HCT116 (cell line): ENCODE measurements at regions not wholly inside any gene's neighbourhood (a gene's known extent, or its start where the extent isn't known, plus 50 kb on each side); places are given as distances from the start of the nearest gene placed in this dataset.

Experiments
- ATAC-seq: fragments of 200-7000 bp; cut with Tn5 transposase; 2 replicates; pipeline ENCODE4 v1.9.1; 2020; ENCODE audit warnings: mild to moderate bottlenecking, moderate library complexity
- BruUV-seq: library from RNA; stranded (reverse); fragments of 400-500 nt; replicated peaks from 2 replicates; lab custom pipeline; 2021; lab: Mats Ljungman, UMichigan
- CTCF ChIA-PET: fragments of 300-600 bp; sonication (Branson Sonifier 250); formaldehyde crosslinking; loops from one replicate; lab custom pipeline; 2021; ENCODE audit warnings: antibody characterized with exemption; lab: Charles Lee
- POLR2A ChIA-PET: fragments of 300-600, 350-600 bp; sonication (Branson Sonifier 250); formaldehyde crosslinking; loops from one replicate; lab custom pipeline; 2021; ENCODE audit warnings: antibody characterized with exemption; lab: Charles Lee
- RAD21 ChIA-PET, 2 experiments: fragments of 300-600 bp; sonication (Branson Sonifier 250); formaldehyde crosslinking; loops; one replicate each; lab custom pipeline; 2023; ENCODE audit warnings: low total read pairs in 2 of 2; ENCODE audit not compliant: uncharacterized antibody in 2 of 2, unreplicated experiment in 2 of 2, low non-redundant PET in 1 of 2; lab: Charles Lee
- DNase-seq: peaks from one replicate; pipeline ENCODE4 v3.0.0-alpha.2; 2010; ENCODE audit warnings: low read depth, low spot score
- H2AFZ ChIP-seq: fragments of 200-600 bp; shearing (Covaris generic), sonication (generic); 2 replicates; pipeline ENCODE4 v1.6.1; 2017; ENCODE audit warnings: low read depth, mixed run types, mixed read lengths, antibody characterized with exemption, low read length; ENCODE audit not compliant: poor library complexity, severe bottlenecking
- H3K27ac ChIP-seq: 2 replicates; pipeline ENCODE4 v1.5.1; 2012; ENCODE audit warnings: low read depth, low read length
- H3K27me3 ChIP-seq: fragments of 200-600 bp; sonication (generic); 2 replicates; pipeline ENCODE4 v1.6.1; 2016; ENCODE audit warnings: mixed run types, low read length, mixed read lengths; ENCODE audit not compliant: insufficient read depth
- H3K36me3 ChIP-seq, 2 experiments: fragments of 200-500 bp in 1 of 2; fragments of 200-600 bp in 1 of 2; sonication (Bioruptor generic) in 1 of 2; sonication (generic) in 1 of 2; 2 replicates each; pipeline versions ENCODE4 v1.5.1 to v1.6.1; 2014 to 2016; ENCODE audit warnings: low read length in 2 of 2, inconsistent platforms in 1 of 2, mixed read lengths in 1 of 2, mixed run types in 1 of 2; ENCODE audit not compliant: insufficient read depth in 2 of 2, control insufficient read depth in 1 of 2
- H3K4me1 ChIP-seq, 2 experiments: fragments of 200-600 bp in 1 of 2; sonication (generic) in 1 of 2; 2 replicates each; pipeline versions ENCODE4 v1.5.1 to v1.6.1; 2012 to 2017; ENCODE audit warnings: low read length in 2 of 2, inconsistent platforms in 1 of 2, mild to moderate bottlenecking in 1 of 2, mixed read lengths in 1 of 2, mixed run types in 1 of 2, moderate library complexity in 1 of 2; ENCODE audit not compliant: insufficient read depth in 2 of 2, control insufficient read depth in 1 of 2
- H3K4me2 ChIP-seq: fragments of 200-600 bp; sonication (generic); 2 replicates; pipeline ENCODE4 v1.6.1; 2017; ENCODE audit warnings: mixed run types, low read length, mixed read lengths
- H3K4me3 ChIP-seq, 2 experiments: fragments of 200-600 bp in 1 of 2; sonication (generic) in 1 of 2; replicated peaks in 1 of 2; 2 replicates each; pipeline ENCODE4 v1.5.1; 2011 to 2016; ENCODE audit warnings: low read length in 2 of 2, control low read depth in 1 of 2, low read depth in 1 of 2, mild to moderate bottlenecking in 1 of 2, mixed read lengths in 1 of 2, mixed run types in 1 of 2
- H3K79me2 ChIP-seq: fragments of 200-600 bp; sonication (generic); 2 replicates; pipeline ENCODE4 v1.6.1; 2017; ENCODE audit warnings: mild to moderate bottlenecking, mixed run types, low read length, moderate library complexity, mixed read lengths; ENCODE audit not compliant: insufficient read depth
- H3K9ac ChIP-seq: fragments of 200-600 bp; sonication (generic); 2 replicates; pipeline ENCODE4 v1.6.1; 2016; ENCODE audit warnings: low read length, mixed read lengths
- H3K9me2 ChIP-seq: fragments of 200-600 bp; sonication (generic), shearing (Covaris generic); 2 replicates; pipeline ENCODE4 v1.6.1; 2017; ENCODE audit warnings: mixed run types, mild to moderate bottlenecking, moderate library complexity; ENCODE audit not compliant: insufficient read depth
- H3K9me3 ChIP-seq, 2 experiments: fragments of 200-500 bp in 1 of 2; fragments of 200-600 bp in 1 of 2; sonication (Bioruptor generic) in 1 of 2; sonication (generic) in 1 of 2; 2 replicates each; pipeline ENCODE4 v1.6.1; 2014 to 2017; ENCODE audit warnings: low read length in 2 of 2, mixed read lengths in 2 of 2, inconsistent platforms in 1 of 2, low read depth in 1 of 2, mild to moderate bottlenecking in 1 of 2, mixed run types in 1 of 2, moderate library complexity in 1 of 2; ENCODE audit not compliant: control insufficient read depth in 1 of 2, insufficient read depth in 1 of 2
- H4K20me1 ChIP-seq: fragments of 200-600 bp; sonication (generic), shearing (Covaris generic); 2 replicates; pipeline ENCODE4 v1.6.1; 2017; ENCODE audit warnings: mixed run types, mild to moderate bottlenecking, moderate library complexity; ENCODE audit not compliant: insufficient read depth
- ATF3 ChIP-seq: IDR thresholded peaks from 2 replicates; pipeline ENCODE4 v1.6.1; 2012
- CEBPB ChIP-seq: IDR thresholded peaks from 2 replicates; pipeline ENCODE4 v1.6.1; 2012; ENCODE audit warnings: low read depth
- CTCF ChIP-seq, 3 experiments: fragments of 200-600 bp in 1 of 3; sonication (generic) in 1 of 3; IDR thresholded peaks in 2 of 3; conservative IDR thresholded peaks in 1 of 3; 2 replicates each; pipeline ENCODE4 v1.5.1; 2012 to 2017; ENCODE audit warnings: low read depth in 2 of 3, low read length in 2 of 3, antibody characterized with exemption in 1 of 3, borderline replicate concordance in 1 of 3, control low read depth in 1 of 3, mild to moderate bottlenecking in 1 of 3, mixed read lengths in 1 of 3, mixed run types in 1 of 3, moderate library complexity in 1 of 3; ENCODE audit not compliant: insufficient read depth in 1 of 3
- ELF1 ChIP-seq: IDR thresholded peaks from 2 replicates; pipeline ENCODE4 v1.6.1; 2012; ENCODE audit warnings: low read depth, borderline replicate concordance
- EZH2phosphoT487 ChIP-seq: fragments of 200-600 bp; IDR thresholded peaks from 2 replicates; pipeline ENCODE4 v1.6.1; 2018; ENCODE audit warnings: antibody characterized with exemption, borderline replicate concordance
- JUND ChIP-seq: IDR thresholded peaks from 2 replicates; pipeline ENCODE4 v1.6.1; 2012
- POLR2A ChIP-seq: IDR thresholded peaks from 2 replicates; pipeline ENCODE4 v1.7.0; 2011; ENCODE audit warnings: borderline replicate concordance; ENCODE audit not compliant: insufficient read depth, insufficient read length; ENCODE audit errors: extremely low read depth
- POLR2AphosphoS5 ChIP-seq: IDR thresholded peaks from 2 replicates; pipeline ENCODE4 v1.6.1; 2011; ENCODE audit warnings: mild to moderate bottlenecking, low read depth, low read length, moderate library complexity
- RAD21 ChIP-seq: IDR thresholded peaks from 2 replicates; pipeline ENCODE4 v1.6.1; 2012; ENCODE audit warnings: low read depth, mild to moderate bottlenecking
- SIN3A ChIP-seq: IDR thresholded peaks from 2 replicates; pipeline ENCODE4 v1.6.1; 2012; ENCODE audit warnings: low read depth
- SP1 ChIP-seq: IDR thresholded peaks from 2 replicates; pipeline ENCODE4 v1.6.1; 2012; ENCODE audit warnings: low read depth
- TCF7L2 ChIP-seq: IDR thresholded peaks from 2 replicates; pipeline ENCODE4 v1.7.0; 2011; ENCODE audit warnings: borderline replicate concordance, inconsistent platforms; ENCODE audit not compliant: insufficient read depth, insufficient read length; ENCODE audit errors: extremely low read depth
- YY1 ChIP-seq: IDR thresholded peaks from 2 replicates; pipeline ENCODE4 v1.6.1; 2011; ENCODE audit warnings: low read length, low read depth, moderate library complexity, mild to moderate bottlenecking; ENCODE audit not compliant: insufficient replicate concordance; ENCODE audit errors: extremely low read depth
- ZBTB33 ChIP-seq: IDR thresholded peaks from 2 replicates; pipeline ENCODE4 v1.6.1; 2011; ENCODE audit warnings: mild to moderate bottlenecking, low read length, moderate library complexity; ENCODE audit not compliant: insufficient replicate concordance; ENCODE audit errors: extremely low read depth
- ZFX ChIP-seq: fragments of 450-650 bp; IDR thresholded peaks from 2 replicates; pipeline ENCODE4 v1.6.1; 2017
- ZNF274 ChIP-seq: fragments of 200-500 bp; sonication (Bioruptor generic); IDR thresholded peaks from 2 replicates; pipeline ENCODE4 v1.6.1; 2014; ENCODE audit warnings: mild to moderate bottlenecking, low read depth, low read length, inconsistent platforms
- intact Hi-C: fragments of 100-400 bp; cut with micrococcal nuclease; formaldehyde crosslinking; loops from 2 replicates; pipeline ENCODE4 v1.10.0; 2022

DNA sequence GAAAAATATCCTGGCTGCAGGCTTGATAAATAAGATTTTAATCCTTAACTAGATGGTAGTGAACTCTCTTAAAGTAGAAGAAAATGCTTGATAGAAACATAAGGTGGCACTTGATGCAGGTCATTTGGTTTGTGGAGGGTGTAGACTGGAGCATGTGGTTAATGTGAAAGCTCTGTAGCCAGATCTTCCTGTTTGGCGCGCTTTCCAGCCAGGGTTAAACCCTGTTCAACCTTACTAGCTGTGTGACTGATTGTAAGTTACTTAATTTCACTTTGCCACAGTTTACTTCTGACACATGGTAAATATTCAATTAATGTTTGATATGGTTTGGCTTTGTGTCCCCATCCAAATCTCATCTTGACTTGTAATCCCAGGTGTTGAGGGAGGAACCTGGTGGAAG lies 394.0 kb downstream of the REEP3 start:
- no peak for DNase-seq
- POLR2A ChIA-PET = no interaction called here
- Histone ChIP-seq H3K9me3 (no peaks in the 10 kb centered on the region), H3K4me3 (no peak overlapping the region), H3K9ac (no peak overlapping the region), H3K27ac (no peak overlapping the region), H3K36me3 (no peaks in the 10 kb centered on the region)
- intact Hi-C loops = no loop called here
- no TSS peak for BruUV-seq
- TF ChIP-seq ATF3 = no peak
- no peak for TF ChIP-seq SP1
- no peak for TF ChIP-seq SIN3A
- no peak for TF ChIP-seq ELF1
- no peak for TF ChIP-seq CTCF (IDR thresholded peaks at IDR 0.05 in 2 of 3, conservative IDR thresholded peaks at IDR 0.05 in 1 of 3; ENCODE audit: borderline replicate concordance in 1 of 3, insufficient read depth in 1 of 3, low read depth in 2 of 3, low read length in 2 of 3)
- TF ChIP-seq EZH2phosphoT487 = no peak
- TF ChIP-seq JUND = no peak
- no peak for TF ChIP-seq ZFX
- no peak for TF ChIP-seq CEBPB
- TF ChIP-seq ZNF274 = no peak
- TF ChIP-seq POLR2AphosphoS5 = no peak
- no peak for TF ChIP-seq POLR2A
- no peak for TF ChIP-seq YY1
- TF ChIP-seq TCF7L2 = no peak
- no peak for TF ChIP-seq RAD21
- no peak for TF ChIP-seq ZBTB33
- TF ChIP-seq, all 23 proteins: peak for 0
- Histone ChIP-seq H3K9me2 (no peaks in the 10 kb centered on the region), H3K4me2 (no peak overlapping the region), H3K4me1 (no peaks in the 10 kb centered on the region), H2AFZ (no peak overlapping the region), H3K27me3 (no peaks in the 10 kb centered on the region), H4K20me1 (no peaks in the 10 kb centered on the region), H3K79me2 (no peaks in the 10 kb centered on the region)
- ChIA-PET RAD21 (no interaction called here), CTCF (interaction anchor here (1.4 kb wide), 1 partner anchor 14 kb away, joined by 4 read pairs; no protein-coding TSS in a partner anchor)
- ATAC-seq = no peak
